Liver (tissue), 8 donors: ENCODE measurements at regions not wholly inside any gene's neighbourhood (a gene's known extent, or its start where the extent isn't known, plus 50 kb on each side); places are given as distances from the start of the nearest gene placed in this dataset.
A peak's percentile ranks its signal among the peaks of the same experiment; 100 is the strongest.

ENCODE experiments used
- DNase-seq: peaks from one replicate; pipeline ENCODE4 v3.0.0-alpha.2; 2017; ENCODE audit warnings: low spot score
- H3K27ac ChIP-seq, 2 donors: one replicate each; pipeline ENCODE4 v1.7.0; 2013; ENCODE audit warnings: inconsistent platforms in 2 of 2, low read length in 2 of 2, control low read depth in 1 of 2, low read depth in 1 of 2, mild to moderate bottlenecking in 1 of 2
- H3K27me3 ChIP-seq, 4 donors: one replicate each; pipeline versions ENCODE4 v1.6.1 to v1.7.0; 2013; ENCODE audit warnings: low read length in 3 of 4, inconsistent platforms in 1 of 4, mild to moderate bottlenecking in 1 of 4, moderate library complexity in 1 of 4; ENCODE audit not compliant: control insufficient read depth in 4 of 4, insufficient read depth in 4 of 4
- H3K36me3 ChIP-seq, 4 donors: one replicate each; pipeline versions ENCODE4 v1.6.1 to v1.7.0; 2013; ENCODE audit warnings: low read length in 3 of 4, mild to moderate bottlenecking in 3 of 4, low read depth in 1 of 4, moderate library complexity in 1 of 4; ENCODE audit not compliant: control insufficient read depth in 4 of 4, insufficient read depth in 3 of 4
- H3K4me1 ChIP-seq, 4 donors: one replicate each; pipeline versions ENCODE4 v1.6.1 to v1.7.0; 2013; ENCODE audit warnings: low read length in 3 of 4, mild to moderate bottlenecking in 3 of 4, moderate library complexity in 1 of 4; ENCODE audit not compliant: control insufficient read depth in 4 of 4, insufficient read depth in 4 of 4
- H3K4me3 ChIP-seq, 3 donors: one replicate each; pipeline versions ENCODE4 v1.6.1 to v1.7.0; 2013; ENCODE audit warnings: low read length in 3 of 3, control low read depth in 1 of 3, low read depth in 1 of 3, mild to moderate bottlenecking in 1 of 3
- H3K9ac ChIP-seq, 2 donors: one replicate each; pipeline ENCODE4 v1.7.0; 2013; ENCODE audit warnings: low read length in 2 of 2, mild to moderate bottlenecking in 2 of 2, moderate library complexity in 2 of 2, control low read depth in 1 of 2, low read depth in 1 of 2
- H3K9me3 ChIP-seq, 4 donors: one replicate each; pipeline versions ENCODE4 v1.6.1 to v1.7.0; 2013; ENCODE audit warnings: low read length in 3 of 4; ENCODE audit not compliant: control insufficient read depth in 4 of 4
- EGR1 ChIP-seq, 2 donors: IDR thresholded peaks; 2 replicates each; pipeline ENCODE4 v1.6.1; 2016 to 2018; ENCODE audit warnings: antibody characterized with exemption in 2 of 2, low read depth in 2 of 2
- FOXA1 ChIP-seq: IDR thresholded peaks from 2 replicates; pipeline ENCODE4 v1.6.1; 2016; ENCODE audit warnings: antibody characterized with exemption
- FOXA2 ChIP-seq: IDR thresholded peaks from 2 replicates; pipeline ENCODE4 v1.6.1; 2016; ENCODE audit warnings: antibody characterized with exemption
- GABPA ChIP-seq, 2 donors: IDR thresholded peaks in 1 of 2; conservative IDR thresholded peaks in 1 of 2; 2 replicates each; pipeline ENCODE4 v1.6.1; 2016; ENCODE audit warnings: antibody characterized with exemption in 2 of 2, mild to moderate bottlenecking in 1 of 2, moderate library complexity in 1 of 2
- HNF4A ChIP-seq, 2 donors: conservative IDR thresholded peaks; 2 replicates each; pipeline ENCODE4 v1.6.1; 2016; ENCODE audit warnings: antibody characterized with exemption in 2 of 2, mild to moderate bottlenecking in 2 of 2
- HNF4G ChIP-seq: IDR thresholded peaks from 2 replicates; pipeline ENCODE4 v1.6.1; 2016; ENCODE audit warnings: antibody characterized with exemption
- JUND ChIP-seq, 2 donors: IDR thresholded peaks; 2 replicates each; pipeline ENCODE4 v1.6.1; 2016; ENCODE audit warnings: antibody characterized with exemption in 2 of 2
- NR2F2 ChIP-seq: IDR thresholded peaks from 2 replicates; pipeline ENCODE4 v1.6.1; 2016; ENCODE audit warnings: antibody characterized with exemption
- RAD21 ChIP-seq, 2 donors: IDR thresholded peaks; 2 replicates each; pipeline ENCODE4 v1.6.1; 2016; ENCODE audit warnings: antibody characterized with exemption in 2 of 2, mild to moderate bottlenecking in 2 of 2
- REST ChIP-seq: IDR thresholded peaks from 2 replicates; pipeline ENCODE4 v1.6.1; 2016; ENCODE audit warnings: antibody characterized with exemption, mild to moderate bottlenecking
- RXRA ChIP-seq, 2 donors: IDR thresholded peaks; 2 replicates each; pipeline ENCODE4 v1.6.1; 2017 to 2018; ENCODE audit warnings: antibody characterized with exemption in 2 of 2, mild to moderate bottlenecking in 1 of 2
- SP1 ChIP-seq: IDR thresholded peaks from 2 replicates; pipeline ENCODE4 v1.6.1; 2018; ENCODE audit warnings: antibody characterized with exemption, mild to moderate bottlenecking
- TAF1 ChIP-seq: conservative IDR thresholded peaks from 2 replicates; pipeline ENCODE4 v1.6.1; 2016; ENCODE audit warnings: antibody characterized with exemption, mild to moderate bottlenecking
- YY1 ChIP-seq: IDR thresholded peaks from 2 replicates; pipeline ENCODE4 v1.6.1; 2016; ENCODE audit warnings: antibody characterized with exemption, mild to moderate bottlenecking
- whole genome bisulfite sequencing: extraction: QIAGEN DNeasy Blood & Tissue Kit; methylation state at CpG from one replicate; pipeline ENCODE4 v1.1.7; 2013; 5-methylcytosine and 5-hydroxymethylcytosine counted together
- TF ChIP-seq, protein P1 (sequence below): IDR thresholded peaks from 2 replicates; pipeline ENCODE4 v1.6.1; 2016; ENCODE audit warnings: antibody characterized with exemption
- TF ChIP-seq, protein P2 (sequence below): IDR thresholded peaks from 2 replicates; pipeline ENCODE4 v1.6.1; 2016; ENCODE audit warnings: antibody characterized with exemption
- TF ChIP-seq, protein P3 (sequence below): IDR thresholded peaks from 2 replicates; pipeline ENCODE4 v1.6.1; 2016; ENCODE audit warnings: antibody characterized with exemption
- TF ChIP-seq, protein P4 (sequence below): fragments of 150-350 bp; IDR thresholded peaks from 2 replicates; pipeline ENCODE4 v1.5.1; 2017; ENCODE audit warnings: improper control_type of control experiment, low read depth, low read length; ENCODE audit not compliant: missing input control
- donor health status: healthy.
- donor health status: healthy.
- donor health status: healthy.
- donor health status: healthy.
- donor health status: healthy.

GRCh38 chr1:234923626-234924025 is 205.0 kb downstream of the TOMM20 start:
- Histone ChIP-seq H3K4me1 (peaks cover 8 to 18% (median 10%) of the 10 kb centered on the region in 4 donors), H3K4me3 (no peak overlapping the region), H3K27ac (peak overlapping the region in 1 of 2 donors; percentile 0), H3K36me3 (no peaks in the 10 kb centered on the region), H3K27me3 (no peaks in the 10 kb centered on the region), H3K9me3 (no peaks in the 10 kb centered on the region), H3K9ac (no peak overlapping the region)
- no peak for TF ChIP-seq YY1
- no peak for TF ChIP-seq HNF4A (conservative IDR thresholded peaks at IDR 0.05)
- TF ChIP-seq REST, result no peak
- TF ChIP-seq NR2F2, result no peak
- no peak for TF ChIP-seq RXRA (IDR thresholded peaks at IDR 0.05)
- TF ChIP-seq, protein P1, sequence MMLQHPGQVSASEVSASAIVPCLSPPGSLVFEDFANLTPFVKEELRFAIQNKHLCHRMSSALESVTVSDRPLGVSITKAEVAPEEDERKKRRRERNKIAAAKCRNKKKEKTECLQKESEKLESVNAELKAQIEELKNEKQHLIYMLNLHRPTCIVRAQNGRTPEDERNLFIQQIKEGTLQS, result no peak
- TF ChIP-seq GABPA (IDR thresholded peaks at IDR 0.05 in 1 of 2, conservative IDR thresholded peaks at IDR 0.05 in 1 of 2), result no peak
- TF ChIP-seq SP1, result no peak
- TF ChIP-seq, protein P2, sequence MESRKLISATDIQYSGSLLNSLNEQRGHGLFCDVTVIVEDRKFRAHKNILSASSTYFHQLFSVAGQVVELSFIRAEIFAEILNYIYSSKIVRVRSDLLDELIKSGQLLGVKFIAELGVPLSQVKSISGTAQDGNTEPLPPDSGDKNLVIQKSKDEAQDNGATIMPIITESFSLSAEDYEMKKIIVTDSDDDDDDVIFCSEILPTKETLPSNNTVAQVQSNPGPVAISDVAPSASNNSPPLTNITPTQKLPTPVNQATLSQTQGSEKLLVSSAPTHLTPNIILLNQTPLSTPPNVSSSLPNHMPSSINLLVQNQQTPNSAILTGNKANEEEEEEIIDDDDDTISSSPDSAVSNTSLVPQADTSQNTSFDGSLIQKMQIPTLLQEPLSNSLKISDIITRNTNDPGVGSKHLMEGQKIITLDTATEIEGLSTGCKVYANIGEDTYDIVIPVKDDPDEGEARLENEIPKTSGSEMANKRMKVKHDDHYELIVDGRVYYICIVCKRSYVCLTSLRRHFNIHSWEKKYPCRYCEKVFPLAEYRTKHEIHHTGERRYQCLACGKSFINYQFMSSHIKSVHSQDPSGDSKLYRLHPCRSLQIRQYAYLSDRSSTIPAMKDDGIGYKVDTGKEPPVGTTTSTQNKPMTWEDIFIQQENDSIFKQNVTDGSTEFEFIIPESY, result no peak
- TF ChIP-seq, protein P3, sequence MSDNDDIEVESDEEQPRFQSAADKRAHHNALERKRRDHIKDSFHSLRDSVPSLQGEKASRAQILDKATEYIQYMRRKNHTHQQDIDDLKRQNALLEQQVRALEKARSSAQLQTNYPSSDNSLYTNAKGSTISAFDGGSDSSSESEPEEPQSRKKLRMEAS, result no peak
- no peak for TF ChIP-seq EGR1 (IDR thresholded peaks at IDR 0.05; ENCODE audit: low read depth in 2 of 2)
- no peak for TF ChIP-seq JUND (IDR thresholded peaks at IDR 0.05)
- no peak for TF ChIP-seq TAF1
- TF ChIP-seq FOXA2, result no peak
- TF ChIP-seq RAD21 (IDR thresholded peaks at IDR 0.05), result no peak
- TF ChIP-seq, protein P4, sequence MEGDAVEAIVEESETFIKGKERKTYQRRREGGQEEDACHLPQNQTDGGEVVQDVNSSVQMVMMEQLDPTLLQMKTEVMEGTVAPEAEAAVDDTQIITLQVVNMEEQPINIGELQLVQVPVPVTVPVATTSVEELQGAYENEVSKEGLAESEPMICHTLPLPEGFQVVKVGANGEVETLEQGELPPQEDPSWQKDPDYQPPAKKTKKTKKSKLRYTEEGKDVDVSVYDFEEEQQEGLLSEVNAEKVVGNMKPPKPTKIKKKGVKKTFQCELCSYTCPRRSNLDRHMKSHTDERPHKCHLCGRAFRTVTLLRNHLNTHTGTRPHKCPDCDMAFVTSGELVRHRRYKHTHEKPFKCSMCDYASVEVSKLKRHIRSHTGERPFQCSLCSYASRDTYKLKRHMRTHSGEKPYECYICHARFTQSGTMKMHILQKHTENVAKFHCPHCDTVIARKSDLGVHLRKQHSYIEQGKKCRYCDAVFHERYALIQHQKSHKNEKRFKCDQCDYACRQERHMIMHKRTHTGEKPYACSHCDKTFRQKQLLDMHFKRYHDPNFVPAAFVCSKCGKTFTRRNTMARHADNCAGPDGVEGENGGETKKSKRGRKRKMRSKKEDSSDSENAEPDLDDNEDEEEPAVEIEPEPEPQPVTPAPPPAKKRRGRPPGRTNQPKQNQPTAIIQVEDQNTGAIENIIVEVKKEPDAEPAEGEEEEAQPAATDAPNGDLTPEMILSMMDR, result no peak
- no peak for TF ChIP-seq FOXA1
- TF ChIP-seq HNF4G, result no peak
- 95% methylated on average over 5 of the region's 5 CpGs for WGBS
- peak; percentile 27 for DNase-seq
